ENCODE measurements at regions not wholly inside any gene's neighbourhood (a gene's known extent, or its start where the extent isn't known, plus 50 kb on each side); places are given as distances from the start of the nearest gene placed in this dataset.

- TF ChIP-seq, protein P1, sequence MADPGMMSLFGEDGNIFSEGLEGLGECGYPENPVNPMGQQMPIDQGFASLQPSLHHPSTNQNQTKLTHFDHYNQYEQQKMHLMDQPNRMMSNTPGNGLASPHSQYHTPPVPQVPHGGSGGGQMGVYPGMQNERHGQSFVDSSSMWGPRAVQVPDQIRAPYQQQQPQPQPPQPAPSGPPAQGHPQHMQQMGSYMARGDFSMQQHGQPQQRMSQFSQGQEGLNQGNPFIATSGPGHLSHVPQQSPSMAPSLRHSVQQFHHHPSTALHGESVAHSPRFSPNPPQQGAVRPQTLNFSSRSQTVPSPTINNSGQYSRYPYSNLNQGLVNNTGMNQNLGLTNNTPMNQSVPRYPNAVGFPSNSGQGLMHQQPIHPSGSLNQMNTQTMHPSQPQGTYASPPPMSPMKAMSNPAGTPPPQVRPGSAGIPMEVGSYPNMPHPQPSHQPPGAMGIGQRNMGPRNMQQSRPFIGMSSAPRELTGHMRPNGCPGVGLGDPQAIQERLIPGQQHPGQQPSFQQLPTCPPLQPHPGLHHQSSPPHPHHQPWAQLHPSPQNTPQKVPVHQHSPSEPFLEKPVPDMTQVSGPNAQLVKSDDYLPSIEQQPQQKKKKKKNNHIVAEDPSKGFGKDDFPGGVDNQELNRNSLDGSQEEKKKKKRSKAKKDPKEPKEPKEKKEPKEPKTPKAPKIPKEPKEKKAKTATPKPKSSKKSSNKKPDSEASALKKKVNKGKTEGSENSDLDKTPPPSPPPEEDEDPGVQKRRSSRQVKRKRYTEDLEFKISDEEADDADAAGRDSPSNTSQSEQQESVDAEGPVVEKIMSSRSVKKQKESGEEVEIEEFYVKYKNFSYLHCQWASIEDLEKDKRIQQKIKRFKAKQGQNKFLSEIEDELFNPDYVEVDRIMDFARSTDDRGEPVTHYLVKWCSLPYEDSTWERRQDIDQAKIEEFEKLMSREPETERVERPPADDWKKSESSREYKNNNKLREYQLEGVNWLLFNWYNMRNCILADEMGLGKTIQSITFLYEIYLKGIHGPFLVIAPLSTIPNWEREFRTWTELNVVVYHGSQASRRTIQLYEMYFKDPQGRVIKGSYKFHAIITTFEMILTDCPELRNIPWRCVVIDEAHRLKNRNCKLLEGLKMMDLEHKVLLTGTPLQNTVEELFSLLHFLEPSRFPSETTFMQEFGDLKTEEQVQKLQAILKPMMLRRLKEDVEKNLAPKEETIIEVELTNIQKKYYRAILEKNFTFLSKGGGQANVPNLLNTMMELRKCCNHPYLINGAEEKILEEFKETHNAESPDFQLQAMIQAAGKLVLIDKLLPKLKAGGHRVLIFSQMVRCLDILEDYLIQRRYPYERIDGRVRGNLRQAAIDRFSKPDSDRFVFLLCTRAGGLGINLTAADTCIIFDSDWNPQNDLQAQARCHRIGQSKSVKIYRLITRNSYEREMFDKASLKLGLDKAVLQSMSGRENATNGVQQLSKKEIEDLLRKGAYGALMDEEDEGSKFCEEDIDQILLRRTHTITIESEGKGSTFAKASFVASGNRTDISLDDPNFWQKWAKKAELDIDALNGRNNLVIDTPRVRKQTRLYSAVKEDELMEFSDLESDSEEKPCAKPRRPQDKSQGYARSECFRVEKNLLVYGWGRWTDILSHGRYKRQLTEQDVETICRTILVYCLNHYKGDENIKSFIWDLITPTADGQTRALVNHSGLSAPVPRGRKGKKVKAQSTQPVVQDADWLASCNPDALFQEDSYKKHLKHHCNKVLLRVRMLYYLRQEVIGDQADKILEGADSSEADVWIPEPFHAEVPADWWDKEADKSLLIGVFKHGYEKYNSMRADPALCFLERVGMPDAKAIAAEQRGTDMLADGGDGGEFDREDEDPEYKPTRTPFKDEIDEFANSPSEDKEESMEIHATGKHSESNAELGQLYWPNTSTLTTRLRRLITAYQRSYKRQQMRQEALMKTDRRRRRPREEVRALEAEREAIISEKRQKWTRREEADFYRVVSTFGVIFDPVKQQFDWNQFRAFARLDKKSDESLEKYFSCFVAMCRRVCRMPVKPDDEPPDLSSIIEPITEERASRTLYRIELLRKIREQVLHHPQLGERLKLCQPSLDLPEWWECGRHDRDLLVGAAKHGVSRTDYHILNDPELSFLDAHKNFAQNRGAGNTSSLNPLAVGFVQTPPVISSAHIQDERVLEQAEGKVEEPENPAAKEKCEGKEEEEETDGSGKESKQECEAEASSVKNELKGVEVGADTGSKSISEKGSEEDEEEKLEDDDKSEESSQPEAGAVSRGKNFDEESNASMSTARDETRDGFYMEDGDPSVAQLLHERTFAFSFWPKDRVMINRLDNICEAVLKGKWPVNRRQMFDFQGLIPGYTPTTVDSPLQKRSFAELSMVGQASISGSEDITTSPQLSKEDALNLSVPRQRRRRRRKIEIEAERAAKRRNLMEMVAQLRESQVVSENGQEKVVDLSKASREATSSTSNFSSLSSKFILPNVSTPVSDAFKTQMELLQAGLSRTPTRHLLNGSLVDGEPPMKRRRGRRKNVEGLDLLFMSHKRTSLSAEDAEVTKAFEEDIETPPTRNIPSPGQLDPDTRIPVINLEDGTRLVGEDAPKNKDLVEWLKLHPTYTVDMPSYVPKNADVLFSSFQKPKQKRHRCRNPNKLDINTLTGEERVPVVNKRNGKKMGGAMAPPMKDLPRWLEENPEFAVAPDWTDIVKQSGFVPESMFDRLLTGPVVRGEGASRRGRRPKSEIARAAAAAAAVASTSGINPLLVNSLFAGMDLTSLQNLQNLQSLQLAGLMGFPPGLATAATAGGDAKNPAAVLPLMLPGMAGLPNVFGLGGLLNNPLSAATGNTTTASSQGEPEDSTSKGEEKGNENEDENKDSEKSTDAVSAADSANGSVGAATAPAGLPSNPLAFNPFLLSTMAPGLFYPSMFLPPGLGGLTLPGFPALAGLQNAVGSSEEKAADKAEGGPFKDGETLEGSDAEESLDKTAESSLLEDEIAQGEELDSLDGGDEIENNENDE (IDR thresholded peaks at IDR 0.05; ENCODE audit: insufficient replicate concordance, low read length): no peak
- TF ChIP-seq BRCA1 (IDR thresholded peaks at IDR 0.05; ENCODE audit: low read depth, low read length) (no peak), RAD21 (IDR thresholded peaks at IDR 0.05 in 1 of 2, conservative IDR thresholded peaks at IDR 0.05 in 1 of 2; ENCODE audit: low read depth in 2 of 2, low read length in 2 of 2) (no peak), EZH2 (IDR thresholded peaks at IDR 0.05; ENCODE audit: low read depth, low read length, severe bottlenecking) (no peak), PHF8 (conservative IDR thresholded peaks at IDR 0.05; ENCODE audit: low read depth, low read length) (no peak)
- TF ChIP-seq, protein P2, sequence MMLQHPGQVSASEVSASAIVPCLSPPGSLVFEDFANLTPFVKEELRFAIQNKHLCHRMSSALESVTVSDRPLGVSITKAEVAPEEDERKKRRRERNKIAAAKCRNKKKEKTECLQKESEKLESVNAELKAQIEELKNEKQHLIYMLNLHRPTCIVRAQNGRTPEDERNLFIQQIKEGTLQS (IDR thresholded peaks at IDR 0.05; ENCODE audit: insufficient read depth, low read depth, low read length): no peak
These were observed 209.3 kb downstream of the DLL1 start (continued) for GRCh38 chr6:170081556-170081955.

All from H1 (cell line).